ENCODE measurements at regions not wholly inside any gene's neighbourhood (a gene's known extent, or its start where the extent isn't known, plus 50 kb on each side); places are given as distances from the start of the nearest gene placed in this dataset.

DNA sequence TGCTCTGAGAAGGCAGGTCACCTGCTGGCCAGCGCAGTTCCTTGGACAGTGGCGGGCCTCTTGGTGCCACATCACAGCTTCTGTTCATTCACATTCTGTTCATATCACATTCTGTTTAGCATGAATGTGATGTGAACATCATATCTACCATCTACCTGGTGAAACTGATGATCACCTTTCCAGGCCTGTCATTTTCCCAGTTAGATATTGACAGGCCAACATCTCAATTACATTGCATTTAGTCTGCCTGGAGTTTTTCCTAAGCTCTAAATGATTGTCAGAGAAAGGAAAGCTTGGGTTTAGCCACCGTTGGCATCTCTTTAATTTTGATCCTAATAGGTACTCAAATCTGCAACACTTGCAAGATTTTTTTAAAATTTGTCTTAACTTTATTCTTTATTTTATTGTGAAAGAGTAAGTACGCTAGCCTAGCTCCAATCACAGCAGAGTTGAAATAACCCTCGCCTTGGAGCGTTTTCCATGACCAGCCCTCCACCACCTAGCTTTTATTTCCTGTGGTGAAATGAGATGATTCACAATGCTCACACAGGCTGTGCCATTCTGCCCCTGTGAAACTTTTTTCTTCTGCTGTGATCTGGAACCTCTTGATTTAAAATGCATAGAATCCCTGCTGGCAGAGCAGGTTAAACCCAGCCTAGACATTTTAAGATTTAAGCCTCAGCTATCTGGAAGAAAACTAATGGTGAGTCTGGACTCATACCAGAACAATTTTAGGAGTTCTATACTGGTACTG is 225.0 kb downstream of the ESM1 start:
- DNase-seq: no peak
- Histone ChIP-seq H3K36me3 (no peaks in the 10 kb centered on the region), H3K9me3 (no peaks in the 10 kb centered on the region), H3K4me1 (no peaks in the 10 kb centered on the region), H3K4me3 (no peak overlapping the region), H3K27me3 (no peaks in the 10 kb centered on the region), H3K27ac (no peak overlapping the region)
- no peak for TF ChIP-seq POLR2A (IDR thresholded peaks at IDR 0.05)
- TF ChIP-seq, protein P1, sequence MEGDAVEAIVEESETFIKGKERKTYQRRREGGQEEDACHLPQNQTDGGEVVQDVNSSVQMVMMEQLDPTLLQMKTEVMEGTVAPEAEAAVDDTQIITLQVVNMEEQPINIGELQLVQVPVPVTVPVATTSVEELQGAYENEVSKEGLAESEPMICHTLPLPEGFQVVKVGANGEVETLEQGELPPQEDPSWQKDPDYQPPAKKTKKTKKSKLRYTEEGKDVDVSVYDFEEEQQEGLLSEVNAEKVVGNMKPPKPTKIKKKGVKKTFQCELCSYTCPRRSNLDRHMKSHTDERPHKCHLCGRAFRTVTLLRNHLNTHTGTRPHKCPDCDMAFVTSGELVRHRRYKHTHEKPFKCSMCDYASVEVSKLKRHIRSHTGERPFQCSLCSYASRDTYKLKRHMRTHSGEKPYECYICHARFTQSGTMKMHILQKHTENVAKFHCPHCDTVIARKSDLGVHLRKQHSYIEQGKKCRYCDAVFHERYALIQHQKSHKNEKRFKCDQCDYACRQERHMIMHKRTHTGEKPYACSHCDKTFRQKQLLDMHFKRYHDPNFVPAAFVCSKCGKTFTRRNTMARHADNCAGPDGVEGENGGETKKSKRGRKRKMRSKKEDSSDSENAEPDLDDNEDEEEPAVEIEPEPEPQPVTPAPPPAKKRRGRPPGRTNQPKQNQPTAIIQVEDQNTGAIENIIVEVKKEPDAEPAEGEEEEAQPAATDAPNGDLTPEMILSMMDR (IDR thresholded peaks at IDR 0.05): no peak

DNA sequence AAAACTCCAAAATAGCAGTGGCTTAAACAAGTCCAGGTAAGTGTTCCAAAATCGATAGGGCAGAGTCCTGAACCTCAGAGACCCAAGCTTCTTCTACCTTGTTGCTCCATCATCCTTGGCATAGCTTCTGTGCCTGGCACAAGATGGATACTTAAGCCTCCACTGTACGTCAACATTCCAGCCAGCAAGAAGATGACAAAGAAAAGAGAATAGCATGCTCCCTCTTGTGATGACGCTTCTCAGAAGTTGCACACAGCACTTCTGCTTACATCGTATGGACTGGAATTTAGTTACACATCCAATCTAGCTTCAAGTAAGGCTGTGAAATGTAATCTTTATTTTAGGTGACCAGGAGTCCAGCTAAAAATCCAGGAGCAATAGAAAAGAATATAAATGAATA is 227.4 kb downstream of the ESM1 start:
- TF ChIP-seq, protein P1 (IDR thresholded peaks at IDR 0.05): no peak
- TF ChIP-seq POLR2A (IDR thresholded peaks at IDR 0.05): no peak
- H3K9me3 ChIP-seq: no peaks in the 10 kb centered on the region
- H3K4me1 ChIP-seq: no peaks in the 10 kb centered on the region
- H3K27me3 ChIP-seq: no peaks in the 10 kb centered on the region
- H3K36me3 ChIP-seq: no peaks in the 10 kb centered on the region
- H3K27ac ChIP-seq: no peak overlapping the region
- no peak overlapping the region for H3K4me3 ChIP-seq
- no peak for DNase-seq

DNA sequence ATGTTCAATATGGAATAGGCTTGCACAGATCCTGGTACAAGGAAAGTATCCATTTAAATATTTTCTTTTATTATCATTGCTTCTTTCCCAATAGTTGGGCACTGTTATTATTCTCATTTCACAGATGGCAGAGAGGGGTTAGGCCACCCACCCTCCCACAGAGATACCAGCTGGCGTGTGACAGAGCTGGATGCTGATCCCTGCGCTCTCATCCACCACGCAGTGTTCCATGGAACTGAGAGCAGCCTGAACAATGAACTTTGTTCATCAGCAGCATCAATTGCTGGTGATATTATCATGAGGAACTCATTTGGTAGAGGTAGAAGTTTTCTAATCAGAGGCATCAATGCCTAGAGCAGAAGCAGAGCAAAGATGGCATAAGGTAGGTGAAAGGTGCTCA is 227.9 kb downstream of the ESM1 start:
- Histone ChIP-seq H3K4me1 (no peaks in the 10 kb centered on the region), H3K36me3 (no peaks in the 10 kb centered on the region), H3K27ac (no peak overlapping the region), H3K27me3 (no peaks in the 10 kb centered on the region), H3K9me3 (no peaks in the 10 kb centered on the region), H3K4me3 (no peak overlapping the region)
- no peak for TF ChIP-seq POLR2A (IDR thresholded peaks at IDR 0.05)
- TF ChIP-seq, protein P1 (IDR thresholded peaks at IDR 0.05): no peak
- no peak for DNase-seq

DNA sequence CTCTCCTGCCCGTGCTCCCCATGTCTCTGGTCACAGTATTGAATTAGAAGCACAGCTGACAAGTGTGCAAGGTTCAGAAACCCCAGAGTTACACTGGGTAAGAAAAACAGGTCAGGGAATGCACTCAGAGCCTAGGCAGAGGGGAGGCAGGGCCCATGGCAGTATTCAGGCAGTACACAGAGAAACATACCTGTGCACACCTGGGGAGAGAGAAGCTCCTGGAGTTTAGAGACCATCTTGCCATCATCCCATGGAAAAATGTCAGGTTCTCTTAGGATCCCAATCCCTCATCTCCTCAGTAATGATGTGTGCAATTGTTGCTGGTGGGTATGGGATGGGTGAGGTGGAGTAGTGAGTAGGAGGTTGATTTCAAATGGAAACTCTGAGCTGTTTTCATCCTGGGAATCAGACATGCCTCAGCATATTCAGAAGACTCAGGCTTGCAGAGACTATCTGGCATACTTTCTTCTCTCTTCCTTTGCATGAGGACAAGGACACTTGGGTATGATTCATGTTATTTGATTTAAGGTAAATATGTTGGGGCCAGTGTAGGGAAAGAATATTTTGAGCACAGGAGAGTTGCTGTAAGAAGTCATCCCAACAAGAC is 228.5 kb downstream of the ESM1 start:
- H3K4me3 ChIP-seq: no peak overlapping the region
- H3K9me3 ChIP-seq: no peaks in the 10 kb centered on the region
- no peaks in the 10 kb centered on the region for H3K27me3 ChIP-seq
- no peaks in the 10 kb centered on the region for H3K4me1 ChIP-seq
- H3K36me3 ChIP-seq: no peaks in the 10 kb centered on the region
- no peak for DNase-seq
- no peak overlapping the region for H3K27ac ChIP-seq
- TF ChIP-seq POLR2A (IDR thresholded peaks at IDR 0.05): no peak
- TF ChIP-seq, protein P1 (IDR thresholded peaks at IDR 0.05): no peak

DNA sequence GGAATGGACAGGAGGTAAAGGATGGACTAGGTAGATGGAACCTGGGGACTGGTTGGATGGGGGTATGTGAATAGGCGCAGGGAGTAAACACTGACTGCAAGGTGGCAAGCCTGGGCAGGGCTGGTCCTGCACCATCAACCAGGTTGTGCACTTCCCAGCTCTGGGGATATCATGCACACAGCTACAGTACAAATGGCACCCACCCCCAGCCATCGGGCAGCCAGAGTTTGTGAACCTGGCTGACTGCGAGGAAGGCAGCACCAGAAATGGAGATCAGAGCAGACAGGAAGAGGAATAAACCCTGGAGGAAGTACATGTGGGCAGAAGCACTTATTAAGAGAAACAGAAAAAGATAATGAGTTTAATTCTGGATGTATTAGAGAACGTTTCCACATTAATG is 229.1 kb downstream of the ESM1 start:
- Histone ChIP-seq H3K4me1 (no peaks in the 10 kb centered on the region), H3K36me3 (no peaks in the 10 kb centered on the region), H3K27me3 (no peaks in the 10 kb centered on the region), H3K9me3 (no peaks in the 10 kb centered on the region), H3K4me3 (no peak overlapping the region), H3K27ac (no peak overlapping the region)
- no peak for TF ChIP-seq POLR2A (IDR thresholded peaks at IDR 0.05)
- TF ChIP-seq, protein P1 (IDR thresholded peaks at IDR 0.05): no peak
- no peak for DNase-seq

Measured in Peyer's patch (tissue), 4 donors.